Stomach (tissue), 8 donors: ENCODE measurements at regions not wholly inside any gene's neighbourhood (a gene's known extent, or its start where the extent isn't known, plus 50 kb on each side); places are given as distances from the start of the nearest gene placed in this dataset.

Experiments used
- DNase-seq, 2 donors: peaks; one replicate each; pipeline versions ENCODE4 v3.0.0 to v3.0.0-alpha.2; 2013 to 2019
- H3K27ac ChIP-seq, 5 donors: fragments of 200-600 bp in 4 of 5; sonication (generic) in 4 of 5; one replicate each; pipeline ENCODE4 v1.5.1; 2013 to 2019; ENCODE audit warnings: mild to moderate bottlenecking in 1 of 5, moderate library complexity in 1 of 5
- H3K27me3 ChIP-seq, 3 donors: fragments of 200-600 bp; sonication (generic); one replicate each; pipeline ENCODE4 v1.5.1; 2017 to 2019; ENCODE audit warnings: mixed run types in 1 of 3
- H3K36me3 ChIP-seq, 4 donors: fragments of 200-600 bp; sonication (generic); 1 replicate in 3 of 4; 2 replicates in 1 of 4; pipeline ENCODE4 v1.5.1; 2016 to 2019
- H3K4me1 ChIP-seq, 4 donors: fragments of 200-600 bp; sonication (generic); one replicate each; pipeline ENCODE4 v1.5.1; 2016 to 2019
- H3K4me3 ChIP-seq, 4 donors: fragments of 200-600 bp; sonication (generic) in 3 of 4; one replicate each; pipeline ENCODE4 v1.5.1; 2016 to 2019; ENCODE audit warnings: mild to moderate bottlenecking in 1 of 4
- H3K9me3 ChIP-seq, 4 donors: fragments of 200-600 bp; sonication (generic); one replicate each; pipeline ENCODE4 v1.5.1; 2016 to 2019
- EP300 ChIP-seq: sonication (generic); formaldehyde crosslinking; IDR thresholded peaks from one replicate; pipeline ENCODE4 v1.6.1; 2017; ENCODE audit warnings: antibody characterized with exemption
- POLR2A ChIP-seq, 4 donors: fragments of 450-650 bp; IDR thresholded peaks; one replicate each; pipeline ENCODE4 v1.6.1; 2016; ENCODE audit warnings: antibody characterized with exemption in 4 of 4, control low read depth in 2 of 4, mild to moderate bottlenecking in 1 of 4, moderate library complexity in 1 of 4
- POLR2AphosphoS5 ChIP-seq, 3 donors: sonication (generic); formaldehyde crosslinking; IDR thresholded peaks; one replicate each; pipeline ENCODE4 v1.6.1; 2016; ENCODE audit warnings: antibody characterized with exemption in 3 of 3
- WGBS, 5 donors: extraction: QIAGEN DNeasy Blood & Tissue Kit in 3 of 5; methylation state at CpG; one replicate each; pipeline versions ENCODE4 v1.1.5 to v1.1.7; 2013 to 2018; 5-methylcytosine and 5-hydroxymethylcytosine counted together
- intact Hi-C: fragments of 100-400 bp; cut with DNase I; formaldehyde crosslinking; loops from one replicate; pipeline ENCODE4 v1.15.1; 2023; ENCODE audit warnings: low total_unique reads
- TF ChIP-seq, protein P1 (sequence below), 7 experiments: fragments of 450-650 bp in 4 of 7; fragments of 200-600 bp in 3 of 7; sonication (generic) in 3 of 7; IDR thresholded peaks; one replicate each; pipeline ENCODE4 v1.5.1; 2016 to 2019; ENCODE audit warnings: antibody characterized with exemption in 7 of 7, control low read depth in 2 of 7, mild to moderate bottlenecking in 1 of 7
- donor health status: healthy with polysubstance abuse.
- donor health status: Bipolar disorder and iron deficiency.
- donor health status: healthy.

DNA sequence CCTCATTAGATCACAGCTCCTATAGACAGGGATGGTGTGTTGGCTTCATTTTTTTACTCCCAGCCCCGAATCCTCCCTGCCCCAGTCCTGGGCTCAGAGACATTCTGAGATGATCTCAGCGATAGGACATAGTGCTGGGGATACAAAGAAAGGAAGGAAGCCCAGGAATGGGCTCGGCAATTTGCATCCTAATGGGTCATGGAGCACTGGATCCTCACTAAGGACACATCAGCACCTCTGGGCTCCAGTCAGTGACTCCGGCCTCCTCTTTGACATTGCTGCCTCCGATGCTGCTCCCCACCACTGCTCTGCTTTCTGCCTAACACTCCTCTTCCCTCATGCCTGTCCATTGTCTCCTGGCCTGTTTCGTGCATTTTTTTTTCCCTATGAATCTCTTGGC is 489.1 kb downstream of the STK39 start:
- 78 to 92% (median 83%) methylated on average over 6 of the region's 6 CpGs for WGBS, 5 donors
- no peaks in the 10 kb centered on the region for H3K9me3 ChIP-seq
- no peak for DNase-seq
- H3K27me3 ChIP-seq, result no peaks in the 10 kb centered on the region
- H3K4me1 ChIP-seq, result peaks cover 0 to 13% (median 6%) of the 10 kb centered on the region in 4 donors
- H3K36me3 ChIP-seq, result no peaks in the 10 kb centered on the region
- H3K27ac ChIP-seq, result no peak overlapping the region
- TF ChIP-seq EP300, result no peak
- TF ChIP-seq, protein P1, sequence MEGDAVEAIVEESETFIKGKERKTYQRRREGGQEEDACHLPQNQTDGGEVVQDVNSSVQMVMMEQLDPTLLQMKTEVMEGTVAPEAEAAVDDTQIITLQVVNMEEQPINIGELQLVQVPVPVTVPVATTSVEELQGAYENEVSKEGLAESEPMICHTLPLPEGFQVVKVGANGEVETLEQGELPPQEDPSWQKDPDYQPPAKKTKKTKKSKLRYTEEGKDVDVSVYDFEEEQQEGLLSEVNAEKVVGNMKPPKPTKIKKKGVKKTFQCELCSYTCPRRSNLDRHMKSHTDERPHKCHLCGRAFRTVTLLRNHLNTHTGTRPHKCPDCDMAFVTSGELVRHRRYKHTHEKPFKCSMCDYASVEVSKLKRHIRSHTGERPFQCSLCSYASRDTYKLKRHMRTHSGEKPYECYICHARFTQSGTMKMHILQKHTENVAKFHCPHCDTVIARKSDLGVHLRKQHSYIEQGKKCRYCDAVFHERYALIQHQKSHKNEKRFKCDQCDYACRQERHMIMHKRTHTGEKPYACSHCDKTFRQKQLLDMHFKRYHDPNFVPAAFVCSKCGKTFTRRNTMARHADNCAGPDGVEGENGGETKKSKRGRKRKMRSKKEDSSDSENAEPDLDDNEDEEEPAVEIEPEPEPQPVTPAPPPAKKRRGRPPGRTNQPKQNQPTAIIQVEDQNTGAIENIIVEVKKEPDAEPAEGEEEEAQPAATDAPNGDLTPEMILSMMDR (IDR thresholded peaks at IDR 0.05), result no peak
- TF ChIP-seq POLR2AphosphoS5 (IDR thresholded peaks at IDR 0.05), result no peak
- TF ChIP-seq POLR2A (IDR thresholded peaks at IDR 0.05), result no peak
- intact Hi-C loops, result no loop called here
- H3K4me3 ChIP-seq, result no peak overlapping the region

DNA sequence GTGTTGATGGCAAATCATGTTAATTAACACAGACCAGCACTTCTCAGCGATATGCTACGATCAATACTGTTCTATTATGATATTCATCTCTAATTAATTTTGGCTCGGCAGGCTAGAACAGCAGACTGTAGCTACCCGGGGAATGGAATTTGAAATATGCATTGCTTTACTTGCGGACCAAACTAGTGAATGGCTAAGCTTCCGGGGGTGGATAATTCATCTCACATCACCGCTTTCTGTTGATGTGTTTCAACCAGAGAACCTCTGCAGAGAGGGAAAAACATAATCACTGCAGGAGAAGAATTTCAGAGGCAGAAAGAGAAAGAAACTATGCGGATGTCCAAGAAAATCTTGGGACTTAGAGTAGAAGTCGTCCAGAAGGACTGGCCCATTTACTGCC is 490.9 kb downstream of the STK39 start:
- H3K9me3 ChIP-seq, result no peaks in the 10 kb centered on the region
- 60 to 68% (median 64%) methylated on average over 9 of the region's 9 CpGs for WGBS, 5 donors
- no peak overlapping the region for H3K4me3 ChIP-seq
- H3K27ac ChIP-seq, result no peak overlapping the region
- intact Hi-C loops, result no loop called here
- no peaks in the 10 kb centered on the region for H3K27me3 ChIP-seq
- H3K36me3 ChIP-seq, result no peaks in the 10 kb centered on the region
- peak in 1 of 2 donors; percentile 24 for DNase-seq
- TF ChIP-seq POLR2A (IDR thresholded peaks at IDR 0.05) (no peak), POLR2AphosphoS5 (IDR thresholded peaks at IDR 0.05) (no peak), EP300 (no peak)
- TF ChIP-seq, protein P1 (IDR thresholded peaks at IDR 0.05), result no peak
- peaks cover 0 to 7% (median 0%) of the 10 kb centered on the region in 4 donors for H3K4me1 ChIP-seq

DNA sequence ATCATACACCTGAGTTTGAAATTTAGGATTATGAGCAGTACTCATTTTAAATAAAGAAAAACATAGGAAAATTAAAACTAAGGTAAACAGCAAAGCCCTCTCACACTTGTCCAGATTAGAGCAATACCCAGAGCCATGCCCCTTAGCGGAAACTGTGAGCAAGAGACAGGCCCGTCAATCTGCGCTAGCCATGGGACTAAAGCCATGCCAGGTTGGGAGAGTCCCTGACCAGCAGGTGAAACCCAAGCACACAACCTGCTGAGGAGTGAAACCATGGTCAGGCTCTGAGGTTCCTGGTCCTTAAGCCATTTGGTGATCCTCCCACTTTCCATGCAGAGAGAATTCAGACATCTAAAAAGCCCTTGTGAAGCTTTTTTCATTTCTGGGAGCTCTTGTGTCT is 494.3 kb downstream of the STK39 start:
- H3K27me3 ChIP-seq, result no peaks in the 10 kb centered on the region

DNA sequence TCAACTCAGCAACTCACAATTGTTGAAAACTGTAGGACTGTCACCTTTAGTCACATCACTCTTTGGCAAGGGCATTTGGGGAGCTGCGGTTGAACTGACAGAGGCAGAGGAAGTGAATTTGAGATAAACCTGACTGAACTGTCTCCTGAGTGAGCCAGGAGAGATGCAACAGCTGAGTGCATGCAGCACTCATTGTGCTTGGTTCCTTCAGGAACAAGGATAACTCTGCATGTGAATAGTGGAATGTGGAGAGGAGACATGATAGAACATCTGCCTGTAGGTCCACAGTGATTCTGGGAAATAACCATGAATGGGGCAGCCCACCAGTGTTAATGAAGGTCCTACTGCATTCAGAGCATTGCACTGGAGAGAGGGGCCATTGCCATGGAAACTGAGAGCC is 494.7 kb downstream of the STK39 start:
- H3K27ac ChIP-seq, result no peak overlapping the region
- no peaks in the 10 kb centered on the region for H3K9me3 ChIP-seq
- DNase-seq, result no peak
- no peaks in the 10 kb centered on the region for H3K27me3 ChIP-seq
- H3K4me1 ChIP-seq, result no peaks in the 10 kb centered on the region
- no peaks in the 10 kb centered on the region for H3K36me3 ChIP-seq
- intact Hi-C loops, result no loop called here
- H3K4me3 ChIP-seq, result no peak overlapping the region
- WGBS, 5 donors, result 42 to 68% (median 58%) methylated on average over 1 of the region's 1 CpG
- TF ChIP-seq POLR2A (IDR thresholded peaks at IDR 0.05), result no peak
- TF ChIP-seq POLR2AphosphoS5 (IDR thresholded peaks at IDR 0.05), result no peak
- TF ChIP-seq EP300, result no peak
- TF ChIP-seq, protein P1 (IDR thresholded peaks at IDR 0.05), result no peak

More for the DNA sequence above, 494.3 kb downstream of the STK39 start:
- intact Hi-C loops, result no loop called here
- Histone ChIP-seq H3K9me3 (no peaks in the 10 kb centered on the region), H3K36me3 (no peaks in the 10 kb centered on the region), H3K4me3 (no peak overlapping the region), H3K4me1 (no peaks in the 10 kb centered on the region), H3K27ac (no peak overlapping the region)
- DNase-seq, result no peak
- 91 to 98% (median 96%) methylated on average over 3 of the region's 3 CpGs for WGBS, 5 donors
- TF ChIP-seq POLR2AphosphoS5 (IDR thresholded peaks at IDR 0.05), result no peak
- TF ChIP-seq, protein P1 (IDR thresholded peaks at IDR 0.05), result no peak
